ENCODE measurements at regions not wholly inside any gene's neighbourhood (a gene's known extent, or its start where the extent isn't known, plus 50 kb on each side); places are given as distances from the start of the nearest gene placed in this dataset.

GRCh38 chr1:65495137-65495536, 74.7 kb downstream of the LEPR start:
- dilution Hi-C loops (cut with MboI; ENCODE audit: extremely low pct_ligation_motif_present, low sequenced_read_pairs), result no loop called here
- no peaks in the 10 kb centered on the region for H3K9me1 ChIP-seq (ENCODE audit: control insufficient read depth, extremely low read depth, insufficient read depth, low read length)
- H3K36me3 ChIP-seq (ENCODE audit: control insufficient read depth in 2 of 2, extremely low read depth in 1 of 2, insufficient read depth in 2 of 2, low read length in 2 of 2), result no peaks in the 10 kb centered on the region
- DNase-seq (ENCODE audit: low read depth, low spot score) (no peak), FAIRE-seq (no peak)
- no peak overlapping the region for H2AFZ ChIP-seq (ENCODE audit: control insufficient read depth, low read length)
- H3K4me3 ChIP-seq (ENCODE audit: control insufficient read depth in 2 of 3, extremely low read depth in 1 of 3, insufficient read depth in 2 of 3, low read depth in 1 of 3, low read length in 3 of 3), result no peak overlapping the region
- H3K9ac ChIP-seq (ENCODE audit: control insufficient read depth, extremely low read depth, insufficient read depth, low read length), result no peak overlapping the region
- no peaks in the 10 kb centered on the region for H3K4me1 ChIP-seq (ENCODE audit: control insufficient read depth, extremely low read depth, insufficient read depth, low read length)
- no peak overlapping the region for H3K27ac ChIP-seq (ENCODE audit: control insufficient read depth, insufficient read depth, low read length)
- no peak overlapping the region for H3K4me2 ChIP-seq (ENCODE audit: control insufficient read depth, extremely low read depth, insufficient read depth, low read depth, low read length)
- no peak for TF ChIP-seq CTCF (optimal IDR thresholded peaks at IDR 0.05 in 1 of 3, IDR thresholded peaks at IDR 0.05 in 1 of 3, conservative IDR thresholded peaks at IDR 0.05 in 1 of 3; ENCODE audit: extremely low read depth in 1 of 3, insufficient read depth in 2 of 3, low read length in 3 of 3)
- no peak for TF ChIP-seq EZH2 (IDR thresholded peaks at IDR 0.05; ENCODE audit: low read length)
- no peaks in the 10 kb centered on the region for H4K20me1 ChIP-seq (ENCODE audit: control insufficient read depth, extremely low read depth, insufficient read depth, low read length)
- H3K9me3 ChIP-seq (ENCODE audit: control insufficient read depth, low read depth, low read length), result no peaks in the 10 kb centered on the region
- no peaks in the 10 kb centered on the region for H3K27me3 ChIP-seq (ENCODE audit: control insufficient read depth, extremely low read depth, insufficient read depth, low read length)
- H3K79me2 ChIP-seq (ENCODE audit: control insufficient read depth, insufficient read depth, low read length), result no peaks in the 10 kb centered on the region

GRCh38 chr1:65497256-65497830, 76.9 kb downstream of the LEPR start:
- DNase-seq (ENCODE audit: low read depth, low spot score), result no peak
- Histone ChIP-seq H2AFZ (ENCODE audit: control insufficient read depth, low read length) (no peak overlapping the region), H3K36me3 (ENCODE audit: control insufficient read depth in 2 of 2, extremely low read depth in 1 of 2, insufficient read depth in 2 of 2, low read length in 2 of 2) (no peaks in the 10 kb centered on the region), H3K4me3 (ENCODE audit: control insufficient read depth in 2 of 3, extremely low read depth in 1 of 3, insufficient read depth in 2 of 3, low read depth in 1 of 3, low read length in 3 of 3) (no peak overlapping the region), H3K4me1 (ENCODE audit: control insufficient read depth, extremely low read depth, insufficient read depth, low read length) (no peaks in the 10 kb centered on the region), H3K4me2 (ENCODE audit: control insufficient read depth, extremely low read depth, insufficient read depth, low read depth, low read length) (no peak overlapping the region), H3K9ac (ENCODE audit: control insufficient read depth, extremely low read depth, insufficient read depth, low read length) (no peak overlapping the region), H3K9me3 (ENCODE audit: control insufficient read depth, low read depth, low read length) (no peaks in the 10 kb centered on the region), H3K9me1 (ENCODE audit: control insufficient read depth, extremely low read depth, insufficient read depth, low read length) (no peaks in the 10 kb centered on the region), H3K27ac (ENCODE audit: control insufficient read depth, insufficient read depth, low read length) (no peak overlapping the region), H3K27me3 (ENCODE audit: control insufficient read depth, extremely low read depth, insufficient read depth, low read length) (no peaks in the 10 kb centered on the region), H3K79me2 (ENCODE audit: control insufficient read depth, insufficient read depth, low read length) (no peaks in the 10 kb centered on the region), H4K20me1 (ENCODE audit: control insufficient read depth, extremely low read depth, insufficient read depth, low read length) (no peaks in the 10 kb centered on the region)
- TF ChIP-seq CTCF (optimal IDR thresholded peaks at IDR 0.05 in 1 of 3, IDR thresholded peaks at IDR 0.05 in 1 of 3, conservative IDR thresholded peaks at IDR 0.05 in 1 of 3; ENCODE audit: extremely low read depth in 1 of 3, insufficient read depth in 2 of 3, low read length in 3 of 3), result no peak
- TF ChIP-seq EZH2 (IDR thresholded peaks at IDR 0.05; ENCODE audit: low read length), result no peak
- no peak for FAIRE-seq
- dilution Hi-C loops (cut with MboI; ENCODE audit: extremely low pct_ligation_motif_present, low sequenced_read_pairs), result no loop called here
